ENCODE measurements at regions not wholly inside any gene's neighbourhood (a gene's known extent, or its start where the extent isn't known, plus 50 kb on each side); places are given as distances from the start of the nearest gene placed in this dataset.

DNA sequence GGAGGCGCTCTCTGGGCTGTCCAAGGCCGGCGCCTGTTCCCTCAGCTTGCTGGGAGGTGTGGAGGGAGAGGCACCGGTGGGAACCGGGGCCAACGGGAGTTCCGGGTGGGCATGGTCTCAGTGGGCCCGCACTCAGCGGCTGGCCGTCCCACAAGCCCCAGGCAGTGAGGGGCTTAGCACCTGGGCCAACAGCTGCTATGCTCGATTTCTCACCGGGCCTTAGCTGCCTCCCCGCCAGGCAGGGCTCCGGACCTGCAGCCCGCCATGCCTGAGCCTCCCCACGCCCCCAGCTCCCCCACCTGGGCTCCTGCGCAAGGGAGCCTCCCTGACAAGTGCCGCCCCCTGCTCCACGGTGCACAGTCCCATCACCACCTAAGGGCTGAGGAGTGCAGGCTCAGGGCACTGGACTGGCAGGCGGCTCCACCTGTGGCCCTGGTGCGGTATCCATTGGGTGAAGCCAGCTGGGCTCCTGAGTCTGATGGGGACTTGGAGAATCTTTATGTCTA, 276.5 kb downstream of the SH2D4B start:
- in situ Hi-C loops (cut with HindIII; ENCODE audit: extremely low pct_ligation_motif_present, low pct_unique_long_range_greater_than_20kb) (no loop called here), intact Hi-C loops (cut with micrococcal nuclease; ENCODE audit: unreplicated experiment) (no loop called here)
- no peaks in the 10 kb centered on the region for H3K4me1 ChIP-seq (ENCODE audit: insufficient read depth, low read length)
- no peak overlapping the region for H3K9ac ChIP-seq (ENCODE audit: insufficient read depth, low read depth, low read length)
- ATAC-seq (no peak), FAIRE-seq (no peak), DNase-seq (ENCODE audit: low spot score) (no peak)
- no peaks in the 10 kb centered on the region for H3K36me3 ChIP-seq (replicated peaks in 1 of 2; ENCODE audit: control insufficient read depth in 1 of 2, insufficient read depth in 2 of 2, low read length in 2 of 2)
- H4K20me1 ChIP-seq (ENCODE audit: insufficient read depth, low read length) = no peaks in the 10 kb centered on the region
- no peak for TF ChIP-seq ZNF790 (CRISPR knock-in tag; IDR thresholded peaks at IDR 0.05; ENCODE audit: borderline replicate concordance)
- TF ChIP-seq CCDC6 (CRISPR knock-in tag; IDR thresholded peaks at IDR 0.05) = no peak
- TF ChIP-seq ZNF816 (CRISPR knock-in tag; IDR thresholded peaks at IDR 0.05; ENCODE audit: borderline replicate concordance) = no peak
- no peak for TF ChIP-seq TSC22D2 (CRISPR knock-in tag; IDR thresholded peaks at IDR 0.05; ENCODE audit: borderline replicate concordance)
- TF ChIP-seq ZNF274 (CRISPR knock-in tag; IDR thresholded peaks at IDR 0.05) = no peak
- no peak for TF ChIP-seq ZNF737 (CRISPR knock-in tag; IDR thresholded peaks at IDR 0.05; ENCODE audit: borderline replicate concordance)
- TF ChIP-seq RELA (CRISPR knock-in tag; IDR thresholded peaks at IDR 0.05) = no peak
- no peak for TF ChIP-seq CHD2 (IDR thresholded peaks at IDR 0.05; ENCODE audit: low read depth, low read length)
- no peak for TF ChIP-seq TOPORS (CRISPR knock-in tag; IDR thresholded peaks at IDR 0.05)
- no peak for TF ChIP-seq PRPF4 (IDR thresholded peaks at IDR 0.05; ENCODE audit: low read depth, low read length, poor library complexity, severe bottlenecking)
- no peak for TF ChIP-seq ZNF75D (CRISPR knock-in tag; IDR thresholded peaks at IDR 0.05; ENCODE audit: borderline replicate concordance)
- TF ChIP-seq SP140L (CRISPR knock-in tag; IDR thresholded peaks at IDR 0.05; ENCODE audit: borderline replicate concordance) = no peak
- no peak for TF ChIP-seq KDM5B (CRISPR knock-in tag; IDR thresholded peaks at IDR 0.05; ENCODE audit: borderline replicate concordance)
- no peak for TF ChIP-seq ZNF10 (CRISPR knock-in tag; IDR thresholded peaks at IDR 0.05; ENCODE audit: borderline replicate concordance, low read depth)
- TF ChIP-seq ZFP62 (CRISPR knock-in tag; IDR thresholded peaks at IDR 0.05) = no peak
- TF ChIP-seq, protein P1, sequence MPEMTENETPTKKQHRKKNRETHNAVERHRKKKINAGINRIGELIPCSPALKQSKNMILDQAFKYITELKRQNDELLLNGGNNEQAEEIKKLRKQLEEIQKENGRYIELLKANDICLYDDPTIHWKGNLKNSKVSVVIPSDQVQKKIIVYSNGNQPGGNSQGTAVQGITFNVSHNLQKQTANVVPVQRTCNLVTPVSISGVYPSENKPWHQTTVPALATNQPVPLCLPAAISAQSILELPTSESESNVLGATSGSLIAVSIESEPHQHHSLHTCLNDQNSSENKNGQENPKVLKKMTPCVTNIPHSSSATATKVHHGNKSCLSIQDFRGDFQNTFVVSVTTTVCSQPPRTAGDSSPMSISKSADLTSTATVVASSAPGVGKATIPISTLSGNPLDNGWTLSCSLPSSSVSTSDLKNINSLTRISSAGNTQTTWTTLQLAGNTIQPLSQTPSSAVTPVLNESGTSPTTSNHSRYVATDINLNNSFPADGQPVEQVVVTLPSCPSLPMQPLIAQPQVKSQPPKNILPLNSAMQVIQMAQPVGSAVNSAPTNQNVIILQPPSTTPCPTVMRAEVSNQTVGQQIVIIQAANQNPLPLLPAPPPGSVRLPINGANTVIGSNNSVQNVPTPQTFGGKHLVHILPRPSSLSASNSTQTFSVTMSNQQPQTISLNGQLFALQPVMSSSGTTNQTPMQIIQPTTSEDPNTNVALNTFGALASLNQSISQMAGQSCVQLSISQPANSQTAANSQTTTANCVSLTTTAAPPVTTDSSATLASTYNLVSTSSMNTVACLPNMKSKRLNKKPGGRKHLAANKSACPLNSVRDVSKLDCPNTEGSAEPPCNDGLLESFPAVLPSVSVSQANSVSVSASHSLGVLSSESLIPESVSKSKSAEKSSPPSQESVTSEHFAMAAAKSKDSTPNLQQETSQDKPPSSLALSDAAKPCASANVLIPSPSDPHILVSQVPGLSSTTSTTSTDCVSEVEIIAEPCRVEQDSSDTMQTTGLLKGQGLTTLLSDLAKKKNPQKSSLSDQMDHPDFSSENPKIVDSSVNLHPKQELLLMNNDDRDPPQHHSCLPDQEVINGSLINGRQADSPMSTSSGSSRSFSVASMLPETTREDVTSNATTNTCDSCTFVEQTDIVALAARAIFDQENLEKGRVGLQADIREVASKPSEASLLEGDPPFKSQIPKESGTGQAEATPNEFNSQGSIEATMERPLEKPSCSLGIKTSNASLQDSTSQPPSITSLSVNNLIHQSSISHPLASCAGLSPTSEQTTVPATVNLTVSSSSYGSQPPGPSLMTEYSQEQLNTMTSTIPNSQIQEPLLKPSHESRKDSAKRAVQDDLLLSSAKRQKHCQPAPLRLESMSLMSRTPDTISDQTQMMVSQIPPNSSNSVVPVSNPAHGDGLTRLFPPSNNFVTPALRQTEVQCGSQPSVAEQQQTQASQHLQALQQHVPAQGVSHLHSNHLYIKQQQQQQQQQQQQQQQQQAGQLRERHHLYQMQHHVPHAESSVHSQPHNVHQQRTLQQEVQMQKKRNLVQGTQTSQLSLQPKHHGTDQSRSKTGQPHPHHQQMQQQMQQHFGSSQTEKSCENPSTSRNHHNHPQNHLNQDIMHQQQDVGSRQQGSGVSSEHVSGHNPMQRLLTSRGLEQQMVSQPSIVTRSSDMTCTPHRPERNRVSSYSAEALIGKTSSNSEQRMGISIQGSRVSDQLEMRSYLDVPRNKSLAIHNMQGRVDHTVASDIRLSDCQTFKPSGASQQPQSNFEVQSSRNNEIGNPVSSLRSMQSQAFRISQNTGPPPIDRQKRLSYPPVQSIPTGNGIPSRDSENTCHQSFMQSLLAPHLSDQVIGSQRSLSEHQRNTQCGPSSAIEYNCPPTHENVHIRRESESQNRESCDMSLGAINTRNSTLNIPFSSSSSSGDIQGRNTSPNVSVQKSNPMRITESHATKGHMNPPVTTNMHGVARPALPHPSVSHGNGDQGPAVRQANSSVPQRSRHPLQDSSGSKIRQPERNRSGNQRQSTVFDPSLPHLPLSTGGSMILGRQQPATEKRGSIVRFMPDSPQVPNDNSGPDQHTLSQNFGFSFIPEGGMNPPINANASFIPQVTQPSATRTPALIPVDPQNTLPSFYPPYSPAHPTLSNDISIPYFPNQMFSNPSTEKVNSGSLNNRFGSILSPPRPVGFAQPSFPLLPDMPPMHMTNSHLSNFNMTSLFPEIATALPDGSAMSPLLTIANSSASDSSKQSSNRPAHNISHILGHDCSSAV (CRISPR knock-in tag; IDR thresholded peaks at IDR 0.05; ENCODE audit: borderline replicate concordance) = no peak
- no peak for TF ChIP-seq ZC3H4 (CRISPR knock-in tag; IDR thresholded peaks at IDR 0.05; ENCODE audit: borderline replicate concordance)
- 76% methylated on average over 8 of the region's 21 CpGs for WGBS (ENCODE audit: low lambda C conversion rate)
- H3K4me2 ChIP-seq (ENCODE audit: low read depth, low read length) = no peak overlapping the region
- no peaks in the 10 kb centered on the region for H3K9me3 ChIP-seq (ENCODE audit: low read length)
- H2AFZ ChIP-seq (ENCODE audit: low read length) = no peak overlapping the region
- H3K27me3 ChIP-seq (ENCODE audit: control insufficient read depth in 1 of 2, insufficient read depth in 2 of 2, low read length in 2 of 2) = peaks cover 0 to 1% of the 10 kb centered on the region in 2 experiments; a peak in 1 of 5 replicates
- H3K27ac ChIP-seq (ENCODE audit: extremely low read length, insufficient read depth, low read length) = no peak overlapping the region
- no TSS peak for BruUV-seq (replicated peaks)
- POLR2A ChIA-PET = no interaction called here
- CTCF ChIA-PET (ENCODE audit: low intra/inter-chr PET ratio, low total read pairs) = no interaction called here
- H3K79me2 ChIP-seq (ENCODE audit: insufficient read depth, low read length) = no peaks in the 10 kb centered on the region
- H3K4me3 ChIP-seq (replicated peaks in 1 of 3; ENCODE audit: insufficient read depth in 1 of 3, low read depth in 2 of 3, low read length in 3 of 3) = no peak overlapping the region

Measured in HepG2 (cell line).